Heart left ventricle (tissue), 16 donors: ENCODE measurements at regions not wholly inside any gene's neighbourhood (a gene's known extent, or its start where the extent isn't known, plus 50 kb on each side); places are given as distances from the start of the nearest gene placed in this dataset.

Experiments used
- ATAC-seq, 4 donors: fragments of 200-7000 bp; cut with Tn5 transposase; one replicate each; pipeline ENCODE4 v1.9.1; 2020 to 2022; ENCODE audit warnings: moderate library complexity in 4 of 4, mild to moderate bottlenecking in 3 of 4, moderate number of reproducible peaks in 1 of 4
- DNase-seq, 5 donors: peaks; one replicate each; pipeline ENCODE4 v3.0.0-alpha.2; 2020
- H3K27ac ChIP-seq, 12 donors: fragments of 200-600 bp; sonication (generic) in 4 of 12; one replicate each; pipeline versions ENCODE4 v1.5.0 to v1.8.0; 2016 to 2022; ENCODE audit warnings: mild to moderate bottlenecking in 2 of 12
- H3K27me3 ChIP-seq, 9 donors: fragments of 200-600 bp; sonication (generic) in 2 of 9; one replicate each; pipeline versions ENCODE4 v1.5.1 to v1.8.0; 2016 to 2022; ENCODE audit warnings: mild to moderate bottlenecking in 3 of 9
- H3K36me3 ChIP-seq, 9 donors: fragments of 200-600 bp; sonication (generic) in 2 of 9; one replicate each; pipeline versions ENCODE4 v1.5.0 to v1.8.0; 2018 to 2022; ENCODE audit warnings: mild to moderate bottlenecking in 2 of 9
- H3K4me1 ChIP-seq, 12 donors: fragments of 200-600 bp; sonication (generic) in 4 of 12; one replicate each; pipeline versions ENCODE4 v1.5.0 to v1.8.0; 2016 to 2022; ENCODE audit warnings: mild to moderate bottlenecking in 3 of 12
- H3K4me3 ChIP-seq, 12 donors: fragments of 200-600 bp; sonication (generic) in 4 of 12; one replicate each; pipeline versions ENCODE4 v1.5.0 to v1.8.0; 2017 to 2022; ENCODE audit warnings: mild to moderate bottlenecking in 9 of 12, moderate library complexity in 4 of 12
- H3K9me3 ChIP-seq, 12 donors: fragments of 200-600 bp; sonication (generic) in 4 of 12; one replicate each; pipeline versions ENCODE4 v1.5.0 to v1.8.0; 2016 to 2022; ENCODE audit warnings: mild to moderate bottlenecking in 1 of 12
- CTCF ChIP-seq, 12 donors: fragments of 200-600 bp; sonication (generic) in 4 of 12; IDR thresholded peaks; one replicate each; pipeline versions ENCODE4 v1.5.0 to v1.8.0; 2018 to 2022; ENCODE audit warnings: antibody characterized with exemption in 12 of 12, mild to moderate bottlenecking in 5 of 12
- POLR2A ChIP-seq, 2 donors: fragments of 450-650 bp; IDR thresholded peaks; one replicate each; pipeline ENCODE4 v1.6.1; 2017; ENCODE audit warnings: antibody characterized with exemption in 2 of 2, mild to moderate bottlenecking in 2 of 2, moderate library complexity in 2 of 2
- WGBS, 4 donors: extraction: QIAGEN DNeasy Blood & Tissue Kit in 2 of 4; methylation state at CpG; one replicate each; pipeline versions ENCODE4 v1.1.5 to v1.1.7; 2013 to 2018; 5-methylcytosine and 5-hydroxymethylcytosine counted together
- intact Hi-C, 10 donors: fragments of 100-400 bp; cut with DNase I; formaldehyde crosslinking; loops; one replicate each; pipeline versions ENCODE4 v1.11.1 to v1.14.2; 2022
- donor health status: ischemic (EF 13 %, LVEDD 7.1; RV severe dilation, severe dysfunction).
- donor health status: healthy with polysubstance abuse.
- donor health status: DM: no; HTN: yes; CAD: no.
- donor health status: DM: no; HTN: no; CAD: no.
- donor health status: ischemic (EF 25% LVEDD 6.9; RV normal size, moderate dysfunction).
- donor health status: ischemic (EF 25% LVEDD 5.7; RV mildly dilated, moderate dysfunction).
- donor health status: healthy.
- donor health status: DM: yes; HTN: yes; CAD: no.
- donor health status: ischemic (EF 35%, LVEDD 5.7; RV mildly dilated, moderate dysfunction).
- donor health status: nonischemic (EF 11% LVEDD 7.7; RV severe dilation, severe dysfunction).
- donor health status: DM: yes; HTN: yes; CAD: no.
- donor health status: PGD.
- donor health status: ischemic (EF 29% LVEDD 5.4; RV normal size, mild dysfunction).
- donor health status: nonischemic (EF 23%, LVEDD 6.1; RV moderate dilation, normal function).

GRCh38 chrX:40936827-40937226, 148.4 kb upstream of the USP9X start:
- H3K4me3 ChIP-seq, result no peak overlapping the region
- WGBS, 4 donors, result 91 to 99% (median 98%) methylated on average over 5 to 6 of the region's 6 CpGs
- H3K4me1 ChIP-seq, result peaks cover 0 to 28% (median 0%) of the 10 kb centered on the region in 12 donors
- no peak overlapping the region for H3K27ac ChIP-seq
- no peaks in the 10 kb centered on the region for H3K9me3 ChIP-seq
- no peak for DNase-seq
- TF ChIP-seq POLR2A (IDR thresholded peaks at IDR 0.05) (no peak), CTCF (IDR thresholded peaks at IDR 0.05) (no peak)
- intact Hi-C loops, result loop anchor here in 2 of 10 donors (10.0 kb wide), 2 partner anchors 148 to 178 kb away; partner anchors contain the start of gene USP9X (in 1 of the 2)
- H3K36me3 ChIP-seq, result no peaks in the 10 kb centered on the region
- no peak for ATAC-seq
- H3K27me3 ChIP-seq, result peaks cover 0 to 3% (median 0%) of the 10 kb centered on the region in 9 donors

- ATAC-seq (peak in 1 of 4 donors; percentile 43), DNase-seq (no peak)
- peaks cover 0 to 3% (median 0%) of the 10 kb centered on the region in 9 donors for H3K27me3 ChIP-seq
- intact Hi-C loops, result loop anchor here in 2 of 10 donors (10.0 kb wide), 2 partner anchors 146 to 176 kb away; partner anchors contain the start of gene USP9X (in 1 of the 2)
- H3K9me3 ChIP-seq, result no peaks in the 10 kb centered on the region
- H3K36me3 ChIP-seq, result no peaks in the 10 kb centered on the region
- no peak overlapping the region for H3K4me3 ChIP-seq
- 73 to 90% (median 78%) methylated on average over 5 of the region's 5 CpGs for WGBS, 4 donors
- H3K4me1 ChIP-seq, result peaks cover 0 to 12% (median 0%) of the 10 kb centered on the region in 12 donors
- H3K27ac ChIP-seq, result no peak overlapping the region
- TF ChIP-seq CTCF (IDR thresholded peaks at IDR 0.05) (no peak), POLR2A (IDR thresholded peaks at IDR 0.05) (no peak)
Measured at GRCh38 chrX:40938423-40938822, 146.8 kb upstream of the USP9X start.

- DNase-seq, result no peak
- Histone ChIP-seq H3K9me3 (no peaks in the 10 kb centered on the region), H3K27me3 (peaks cover 0 to under 1% (median 0%) of the 10 kb centered on the region in 9 donors), H3K4me1 (peaks cover 0 to 10% (median 0%) of the 10 kb centered on the region in 12 donors), H3K4me3 (no peak overlapping the region), H3K27ac (no peak overlapping the region), H3K36me3 (no peaks in the 10 kb centered on the region)
- TF ChIP-seq POLR2A (IDR thresholded peaks at IDR 0.05), result no peak
- no peak for TF ChIP-seq CTCF (IDR thresholded peaks at IDR 0.05)
- WGBS, 4 donors, result 51 to 76% (median 69%) methylated on average over 1 of the region's 1 CpG
- ATAC-seq, result no peak
- intact Hi-C loops, result no loop called here
Measured at GRCh38 chrX:40943093-40943641, 142.1 kb upstream of the USP9X start.

- Histone ChIP-seq H3K27me3 (peaks cover 0 to 8% (median 0%) of the 10 kb centered on the region in 9 donors), H3K36me3 (no peaks in the 10 kb centered on the region), H3K4me1 (peaks cover 0 to 10% (median 0%) of the 10 kb centered on the region in 12 donors), H3K27ac (peak overlapping the region in 4 of 12 donors; percentile 1 to 54 (median 34)), H3K4me3 (no peak overlapping the region), H3K9me3 (peaks cover 0 to 3% (median 0%) of the 10 kb centered on the region in 12 donors)
- WGBS, 4 donors, result 10 to 42% (median 28%) methylated on average over 5 of the region's 5 CpGs
- intact Hi-C loops, result no loop called here
- TF ChIP-seq CTCF (IDR thresholded peaks at IDR 0.05), result no peak
- no peak for TF ChIP-seq POLR2A (IDR thresholded peaks at IDR 0.05)
- DNase-seq (peak in 2 of 5 donors; percentile 25 to 45), ATAC-seq (peak; percentile 58 to 92 (median 82))
Measured at GRCh38 chrX:40945361-40945713, 139.9 kb upstream of the USP9X start.
